NT2/D1 (cell line): ENCODE measurements at regions not wholly inside any gene's neighbourhood (a gene's known extent, or its start where the extent isn't known, plus 50 kb on each side); places are given as distances from the start of the nearest gene placed in this dataset.

Experiments
- SUZ12 ChIP-seq: IDR thresholded peaks from 2 replicates; pipeline ENCODE4 v1.6.1; 2011; ENCODE audit not compliant: insufficient read length, insufficient read depth; ENCODE audit errors: extremely low read depth
- YY1 ChIP-seq: IDR thresholded peaks from 2 replicates; pipeline ENCODE4 v1.6.1; 2011; ENCODE audit not compliant: insufficient read length, insufficient read depth

DNA sequence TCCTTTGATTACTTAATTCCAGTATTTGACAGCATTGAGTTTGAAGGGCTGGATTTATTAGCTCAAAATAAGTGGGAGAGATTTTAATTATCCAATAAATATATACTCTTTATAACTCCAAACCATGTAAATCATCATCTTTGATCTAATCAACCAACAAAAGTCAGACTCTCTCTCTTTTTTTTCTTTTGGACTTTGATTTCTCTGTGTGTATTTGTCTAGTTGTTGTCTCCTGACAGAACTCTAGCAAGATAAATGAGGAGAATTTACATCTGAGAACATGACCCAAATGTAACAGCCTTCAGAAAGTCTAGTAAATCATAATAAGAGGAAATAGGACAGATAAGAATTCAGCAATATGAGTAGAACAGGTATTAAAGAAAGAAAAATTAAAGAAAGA, 567.1 kb downstream of the PPARGC1A start:
- no peak for TF ChIP-seq SUZ12
- no peak for TF ChIP-seq YY1
